T47D (cell line): ENCODE measurements at regions not wholly inside any gene's neighbourhood (a gene's known extent, or its start where the extent isn't known, plus 50 kb on each side); places are given as distances from the start of the nearest gene placed in this dataset.

Experiments
- DNase-seq, 2 experiments: peaks; one replicate each; pipeline versions ENCODE4 v3.0.0 to v3.0.0-alpha.2; 2011 to 2012; ENCODE audit warnings: low read depth in 1 of 2, low spot score in 1 of 2
- JUND ChIP-seq: IDR thresholded peaks from 2 replicates; pipeline ENCODE4 v1.6.1; 2012; ENCODE audit warnings: low read depth
- in situ Hi-C: cut with HindIII; loops from 2 replicates; pipeline ENCODE4 v1.10.0; 2016; ENCODE audit warnings: low sequenced_read_pairs, low pct_unique_long_range_greater_than_20kb

GRCh38 chr4:41381384-41381783 lies 124.7 kb downstream of the UCHL1 start:
- TF ChIP-seq JUND = no peak
- in situ Hi-C loops = no loop called here
- DNase-seq = no peak

GRCh38 chr4:41384992-41385391 lies 128.3 kb downstream of the UCHL1 start:
- no peak for DNase-seq
- in situ Hi-C loops = no loop called here
- no peak for TF ChIP-seq JUND

- DNase-seq = no peak
- in situ Hi-C loops = no loop called here
- TF ChIP-seq JUND = no peak
These were observed 128.8 kb downstream of the UCHL1 start for GRCh38 chr4:41385481-41385880.

- no peak for DNase-seq
- no peak for TF ChIP-seq JUND
- in situ Hi-C loops = no loop called here
These were observed 131.4 kb downstream of the UCHL1 start for GRCh38 chr4:41388080-41388479.

- no peak for TF ChIP-seq JUND
- in situ Hi-C loops = no loop called here
- DNase-seq = no peak
These were observed 132.6 kb downstream of the UCHL1 start for GRCh38 chr4:41389356-41389755.

- no peak for TF ChIP-seq JUND
- no peak for DNase-seq
- in situ Hi-C loops = no loop called here
These were observed 133.9 kb downstream of the UCHL1 start for GRCh38 chr4:41390661-41391060.

GRCh38 chr4:41391271-41391670 lies 134.5 kb downstream of the UCHL1 start:
- TF ChIP-seq JUND = no peak
- in situ Hi-C loops = no loop called here
- no peak for DNase-seq

GRCh38 chr4:41394481-41394894 lies 137.8 kb downstream of the UCHL1 start:
- no peak for DNase-seq
- in situ Hi-C loops = no loop called here
- no peak for TF ChIP-seq JUND

GRCh38 chr4:41396214-41396613 lies 139.5 kb downstream of the UCHL1 start:
- in situ Hi-C loops = no loop called here
- no peak for DNase-seq
- no peak for TF ChIP-seq JUND

- no peak for TF ChIP-seq JUND
- in situ Hi-C loops = no loop called here
- DNase-seq = no peak
These were observed 140.1 kb downstream of the UCHL1 start for GRCh38 chr4:41396869-41397268.

GRCh38 chr4:41399231-41399630 lies 138.7 kb upstream of the LIMCH1 start:
- no peak for TF ChIP-seq JUND
- DNase-seq = no peak
- in situ Hi-C loops = no loop called here

- in situ Hi-C loops = no loop called here
- no peak for TF ChIP-seq JUND
- DNase-seq = peak in 1 of 2 experiments; percentile 6
These were observed 137.7 kb upstream of the LIMCH1 start for GRCh38 chr4:41400296-41400695.

GRCh38 chr4:41405464-41406112 lies 132.4 kb upstream of the LIMCH1 start:
- no peak for TF ChIP-seq JUND
- DNase-seq = no peak
- in situ Hi-C loops = no loop called here

- in situ Hi-C loops = no loop called here
- no peak for DNase-seq
These were observed 131.8 kb upstream of the LIMCH1 start for GRCh38 chr4:41406113-41406516.

GRCh38 chr4:41408150-41408549 lies 129.8 kb upstream of the LIMCH1 start:
- in situ Hi-C loops = no loop called here
- DNase-seq = no peak
- TF ChIP-seq JUND = no peak

More at GRCh38 chr4:41406113-41406516, 131.8 kb upstream of the LIMCH1 start:
- no peak for TF ChIP-seq JUND
